SK-N-SH treated with all-trans-retinoic acid at 6 μM for 48 hours (cell line): ENCODE measurements at regions not wholly inside any gene's neighbourhood (a gene's known extent, or its start where the extent isn't known, plus 50 kb on each side); places are given as distances from the start of the nearest gene placed in this dataset.

ENCODE experiments used
- BACH2 ChIP-seq: fragments of 250-450 bp; sonication (Bioruptor Pico); IDR thresholded peaks from 2 replicates; pipeline ENCODE4 v1.9.0; 2021; ENCODE audit warnings: mild to moderate bottlenecking, borderline replicate concordance
- CSDC2 ChIP-seq: fragments of 250-450 bp; sonication (Bioruptor Pico); IDR thresholded peaks from 2 replicates; pipeline ENCODE4 v1.5.0; 2020; ENCODE audit warnings: mild to moderate bottlenecking, moderate library complexity
- CSRNP3 ChIP-seq: fragments of 250-450 bp; sonication (Bioruptor Pico); IDR thresholded peaks from 2 replicates; pipeline ENCODE4 v1.5.1; 2021; ENCODE audit warnings: mild to moderate bottlenecking, moderate library complexity
- ESRRG ChIP-seq: fragments of 250-450 bp; sonication (Bioruptor Pico); IDR thresholded peaks from 2 replicates; pipeline ENCODE4 v1.6.1; 2021; ENCODE audit warnings: mild to moderate bottlenecking
- GLIS3 ChIP-seq: fragments of 250-450 bp; sonication (Bioruptor Pico); IDR thresholded peaks from 2 replicates; pipeline ENCODE4 v1.5.0; 2020; ENCODE audit warnings: mild to moderate bottlenecking, moderate library complexity
- ISL1 ChIP-seq: fragments of 250-450 bp; sonication (Bioruptor Pico); IDR thresholded peaks from 2 replicates; pipeline ENCODE4 v2.1.2; 2022; ENCODE audit warnings: mild to moderate bottlenecking, moderate library complexity
- OSR1 ChIP-seq: fragments of 250-450 bp; sonication (Bioruptor Pico); IDR thresholded peaks from 2 replicates; pipeline ENCODE4 v1.8.0; 2022; ENCODE audit warnings: moderate library complexity, mild to moderate bottlenecking, inconsistent platforms
- PATZ1 ChIP-seq: fragments of 250-450 bp; sonication (Bioruptor Pico); IDR thresholded peaks from 2 replicates; pipeline ENCODE4 v1.8.0; 2020; ENCODE audit warnings: mild to moderate bottlenecking, moderate library complexity, borderline replicate concordance
- TSHZ2 ChIP-seq: fragments of 250-450 bp; sonication (Bioruptor Pico); IDR thresholded peaks from 2 replicates; pipeline ENCODE4 v1.5.0; 2020; ENCODE audit warnings: mild to moderate bottlenecking, moderate library complexity
- ZNF565 ChIP-seq: fragments of 450-650 bp; formaldehyde crosslinking; conservative IDR thresholded peaks from 2 replicates; pipeline ENCODE4 v1.5.0; 2020; ENCODE audit warnings: low read depth, mild to moderate bottlenecking, moderate library complexity

- no peak for TF ChIP-seq GLIS3
- TF ChIP-seq PATZ1 (CRISPR knock-in tag): no peak
- TF ChIP-seq ISL1 (CRISPR knock-in tag): no peak
- TF ChIP-seq BACH2 (CRISPR knock-in tag): no peak
- no peak for TF ChIP-seq CSRNP3 (CRISPR knock-in tag)
- no peak for TF ChIP-seq TSHZ2 (CRISPR knock-in tag)
- TF ChIP-seq CSDC2 (CRISPR knock-in tag): no peak
- TF ChIP-seq ZNF565 (CRISPR knock-in tag): no peak
- TF ChIP-seq ESRRG (CRISPR knock-in tag): no peak
- TF ChIP-seq OSR1 (CRISPR knock-in tag): no peak
Observed at GRCh38 chr18:53698907-53699306, 525.6 kb downstream of the MBD2 start.
